Adrenal gland (tissue), 5 donors: ENCODE measurements at regions not wholly inside any gene's neighbourhood (a gene's known extent, or its start where the extent isn't known, plus 50 kb on each side); places are given as distances from the start of the nearest gene placed in this dataset.
"Not testable (repeated sequence)": the region's sequence is repeated elsewhere in the genome, so short reads cannot be mapped to it uniquely, and the experiment has no call there.

Experiments
- POLR2A ChIP-seq, 2 donors: fragments of 450-650 bp; IDR thresholded peaks; one replicate each; pipeline ENCODE4 v1.6.1; 2017; ENCODE audit warnings: antibody characterized with exemption in 2 of 2, mild to moderate bottlenecking in 2 of 2, moderate library complexity in 1 of 2
- TF ChIP-seq, protein P1 (sequence below), 6 experiments: fragments of 450-650 bp in 4 of 6; fragments of 200-600 bp in 2 of 6; sonication (generic) in 1 of 6; IDR thresholded peaks; 1 replicate in 5 of 6; 2 replicates in 1 of 6; pipeline versions ENCODE4 v1.5.1 to v1.8.0; 2016 to 2021; ENCODE audit warnings: antibody characterized with exemption in 6 of 6, mild to moderate bottlenecking in 2 of 6, moderate library complexity in 1 of 6
- donor health status: DM: no; HTN: no; CAD: no.

DNA sequence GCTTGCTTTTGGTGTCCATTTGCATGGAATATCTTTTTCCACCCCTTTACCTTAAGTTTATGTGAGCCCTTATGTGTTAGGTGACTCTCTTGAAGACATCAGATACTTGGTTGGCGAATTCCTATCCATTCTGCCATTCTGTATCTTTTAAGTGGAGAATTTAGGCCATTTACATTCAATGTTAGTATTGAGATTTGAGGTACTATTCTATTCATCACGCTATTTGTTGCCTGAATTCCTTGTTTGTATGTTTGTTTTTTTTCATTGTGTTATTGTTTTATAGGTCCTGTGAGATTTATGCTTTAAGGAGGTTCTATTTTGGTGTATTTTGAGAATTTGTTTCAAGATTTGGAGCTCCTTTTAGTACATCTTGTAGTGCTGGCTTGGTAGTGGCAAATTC lies 238.3 kb upstream of the LYPLAL1 start:
- TF ChIP-seq, protein P1, sequence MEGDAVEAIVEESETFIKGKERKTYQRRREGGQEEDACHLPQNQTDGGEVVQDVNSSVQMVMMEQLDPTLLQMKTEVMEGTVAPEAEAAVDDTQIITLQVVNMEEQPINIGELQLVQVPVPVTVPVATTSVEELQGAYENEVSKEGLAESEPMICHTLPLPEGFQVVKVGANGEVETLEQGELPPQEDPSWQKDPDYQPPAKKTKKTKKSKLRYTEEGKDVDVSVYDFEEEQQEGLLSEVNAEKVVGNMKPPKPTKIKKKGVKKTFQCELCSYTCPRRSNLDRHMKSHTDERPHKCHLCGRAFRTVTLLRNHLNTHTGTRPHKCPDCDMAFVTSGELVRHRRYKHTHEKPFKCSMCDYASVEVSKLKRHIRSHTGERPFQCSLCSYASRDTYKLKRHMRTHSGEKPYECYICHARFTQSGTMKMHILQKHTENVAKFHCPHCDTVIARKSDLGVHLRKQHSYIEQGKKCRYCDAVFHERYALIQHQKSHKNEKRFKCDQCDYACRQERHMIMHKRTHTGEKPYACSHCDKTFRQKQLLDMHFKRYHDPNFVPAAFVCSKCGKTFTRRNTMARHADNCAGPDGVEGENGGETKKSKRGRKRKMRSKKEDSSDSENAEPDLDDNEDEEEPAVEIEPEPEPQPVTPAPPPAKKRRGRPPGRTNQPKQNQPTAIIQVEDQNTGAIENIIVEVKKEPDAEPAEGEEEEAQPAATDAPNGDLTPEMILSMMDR (IDR thresholded peaks at IDR 0.05), result not testable (repeated sequence)
- TF ChIP-seq POLR2A (IDR thresholded peaks at IDR 0.05), result not testable (repeated sequence)
